DMS53 treated with DMSO at 0.1 percent for 48 hours (cell line): ENCODE measurements at regions not wholly inside any gene's neighbourhood (a gene's known extent, or its start where the extent isn't known, plus 50 kb on each side); places are given as distances from the start of the nearest gene placed in this dataset.
"Not testable (repeated sequence)": the region's sequence is repeated elsewhere in the genome, so short reads cannot be mapped to it uniquely, and the experiment has no call there.

Source experiments
- DNase-seq: peaks from one replicate; lab custom pipeline; 2025; ENCODE audit not compliant: unreplicated experiment; lab: John Stamatoyannopoulos, UW

DNA sequence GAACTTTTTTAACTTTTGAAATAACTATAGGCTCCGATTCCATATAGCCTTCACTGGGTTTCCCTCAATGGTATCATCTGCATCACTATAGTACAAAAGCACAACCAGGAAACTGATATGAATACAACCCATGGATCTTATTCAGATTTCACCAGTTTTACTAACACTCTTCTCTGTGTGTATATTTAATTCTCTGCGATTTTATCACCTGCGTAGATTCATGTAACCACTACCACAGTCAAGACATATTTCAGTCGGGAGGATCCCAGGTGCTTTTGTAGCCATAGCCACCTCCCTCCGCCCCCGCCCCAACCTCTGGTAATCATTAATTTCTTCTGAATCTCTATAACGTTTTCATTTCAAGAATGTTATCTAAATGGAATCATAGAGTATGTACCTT, 82.8 kb upstream of the C7orf33 start:
- no peak for DNase-seq

DNA sequence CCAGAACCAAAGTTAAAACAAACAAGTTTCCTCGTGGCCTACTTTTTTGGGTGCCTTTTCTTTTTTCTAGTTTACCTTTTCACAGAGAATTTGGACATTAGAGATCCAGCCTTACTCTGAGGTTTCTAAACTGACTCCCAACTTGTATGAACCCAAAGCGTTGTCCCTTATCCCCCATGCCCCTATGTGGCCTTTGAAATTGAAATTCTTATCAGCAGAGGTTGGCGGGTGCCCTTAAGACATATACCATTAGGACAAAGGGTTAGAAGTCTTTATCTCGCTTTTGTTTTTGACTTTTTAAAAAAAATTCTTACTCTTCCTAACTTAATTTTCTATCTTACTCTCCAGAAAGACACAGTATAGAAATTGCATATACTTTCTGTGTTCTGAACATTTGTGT, 76.3 kb upstream of the C7orf33 start:
- no peak for DNase-seq

GRCh38 chr7:148515237-148515636, 75.3 kb upstream of the C7orf33 start:
- DNase-seq: no peak

- no peak for DNase-seq
These were observed 74.6 kb upstream of the C7orf33 start for GRCh38 chr7:148515728-148516695.

- DNase-seq: not testable (repeated sequence)
These were observed 71.2 kb upstream of the C7orf33 start for GRCh38 chr7:148519386-148519785.

- no peak for DNase-seq
These were observed 69.3 kb upstream of the C7orf33 start for GRCh38 chr7:148521271-148521670.

DNA sequence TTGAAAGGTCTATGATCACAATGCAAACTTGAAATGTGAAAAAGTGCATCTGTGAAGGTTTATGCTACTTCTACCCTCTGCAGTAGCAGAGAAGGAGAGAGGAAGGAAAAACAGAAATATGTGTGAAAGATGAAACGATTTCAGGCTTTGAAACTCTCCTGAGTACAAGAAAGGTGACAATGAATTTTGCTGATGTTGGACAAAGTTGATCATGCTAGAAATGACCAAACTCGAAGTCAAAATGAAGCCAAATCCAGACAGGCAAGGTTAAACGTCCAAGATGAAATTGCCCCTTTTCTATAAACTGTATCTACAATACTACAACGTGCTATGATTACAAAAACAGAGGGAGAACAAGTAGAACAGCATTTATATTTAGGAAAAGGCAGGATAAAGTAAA, 67.0 kb upstream of the C7orf33 start:
- no peak for DNase-seq

DNA sequence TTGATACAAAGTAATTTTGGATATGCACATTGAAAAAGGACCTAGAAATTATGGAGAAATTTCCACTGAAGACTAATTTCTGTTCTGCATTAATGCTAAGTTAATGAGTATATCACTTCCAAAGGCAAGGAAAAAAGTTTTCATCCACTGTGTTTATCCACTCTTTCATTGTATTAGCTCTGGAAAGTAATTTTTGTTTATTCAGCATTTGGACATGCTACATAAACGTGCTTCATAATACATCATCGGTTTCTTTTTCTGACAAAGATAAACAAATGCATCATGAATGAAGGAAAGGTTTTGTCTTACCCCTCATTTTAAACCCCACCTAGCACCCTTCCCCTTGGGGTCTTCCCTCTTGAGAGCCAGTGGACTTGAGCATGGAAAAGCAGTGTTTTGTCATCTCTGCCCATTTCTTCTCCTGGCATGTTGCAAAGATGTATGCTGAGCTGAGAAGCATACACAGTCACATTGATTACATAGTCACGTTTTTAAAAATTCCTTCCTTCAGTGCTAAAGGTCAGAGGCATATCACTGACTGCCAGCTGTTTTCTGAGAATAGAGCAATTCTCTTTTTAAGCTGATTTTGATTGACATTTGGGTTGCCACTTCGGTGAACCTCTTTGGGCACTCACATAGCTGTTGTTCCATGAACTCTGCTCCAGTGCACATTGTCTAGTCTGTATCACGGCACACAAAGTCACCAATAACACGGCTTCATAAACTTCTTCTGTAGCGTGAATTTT, 65.9 kb upstream of the C7orf33 start:
- no peak for DNase-seq

GRCh38 chr7:148527717-148528168, 62.8 kb upstream of the C7orf33 start:
- DNase-seq: peak; percentile 83

- DNase-seq: no peak
These were observed 55.3 kb upstream of the C7orf33 start for GRCh38 chr7:148535217-148535616.

DNA sequence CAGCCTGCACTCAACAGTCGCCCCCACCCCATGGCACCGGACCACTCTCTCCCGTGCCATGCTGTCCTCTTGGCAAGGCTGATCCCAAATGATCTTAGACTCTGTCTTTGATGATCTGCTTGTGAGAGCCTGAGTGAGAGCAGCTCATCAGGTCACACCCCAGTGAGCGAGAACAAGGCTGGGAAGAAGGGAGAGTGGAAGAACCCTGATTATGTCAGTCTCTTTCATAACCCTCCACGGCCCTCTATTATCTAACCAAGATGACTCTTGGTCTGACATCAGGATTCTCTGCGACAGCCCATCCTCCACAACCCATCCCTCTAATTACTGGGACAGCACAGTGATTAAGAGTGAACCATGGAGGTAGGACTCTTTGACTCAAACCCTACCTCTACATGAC, 53.1 kb upstream of the C7orf33 start:
- DNase-seq: no peak

GRCh38 chr7:148540041-148540738, 50.4 kb upstream of the C7orf33 start:
- no peak for DNase-seq
